B cell (primary cell): ENCODE measurements at regions not wholly inside any gene's neighbourhood (a gene's known extent, or its start where the extent isn't known, plus 50 kb on each side); places are given as distances from the start of the nearest gene placed in this dataset.

Experiments used
- CTCF ChIP-seq: fragments of 200-600 bp; IDR thresholded peaks from one replicate; pipeline ENCODE4 v1.8.0; 2022; ENCODE audit warnings: antibody characterized with exemption, mild to moderate bottlenecking
- EZH2 ChIP-seq: IDR thresholded peaks from 2 replicates; pipeline ENCODE4 v1.6.1; 2012; ENCODE audit warnings: borderline replicate concordance, low read depth, mild to moderate bottlenecking, moderate library complexity, low read length; ENCODE audit not compliant: insufficient read depth, poor library complexity, severe bottlenecking

GRCh38 chr21:31455506-31455905 is 111.4 kb upstream of the TIAM1 start:
- no peak for TF ChIP-seq EZH2
- no peak for TF ChIP-seq CTCF
